SKM-1 treated with dmso at 0.1 percent for 144 hours (cell line): ENCODE measurements at regions not wholly inside any gene's neighbourhood (a gene's known extent, or its start where the extent isn't known, plus 50 kb on each side); places are given as distances from the start of the nearest gene placed in this dataset.

Experiments
- DNase-seq: peaks from one replicate; lab custom pipeline; 2025; ENCODE audit not compliant: unreplicated experiment; lab: John Stamatoyannopoulos, UW

DNA sequence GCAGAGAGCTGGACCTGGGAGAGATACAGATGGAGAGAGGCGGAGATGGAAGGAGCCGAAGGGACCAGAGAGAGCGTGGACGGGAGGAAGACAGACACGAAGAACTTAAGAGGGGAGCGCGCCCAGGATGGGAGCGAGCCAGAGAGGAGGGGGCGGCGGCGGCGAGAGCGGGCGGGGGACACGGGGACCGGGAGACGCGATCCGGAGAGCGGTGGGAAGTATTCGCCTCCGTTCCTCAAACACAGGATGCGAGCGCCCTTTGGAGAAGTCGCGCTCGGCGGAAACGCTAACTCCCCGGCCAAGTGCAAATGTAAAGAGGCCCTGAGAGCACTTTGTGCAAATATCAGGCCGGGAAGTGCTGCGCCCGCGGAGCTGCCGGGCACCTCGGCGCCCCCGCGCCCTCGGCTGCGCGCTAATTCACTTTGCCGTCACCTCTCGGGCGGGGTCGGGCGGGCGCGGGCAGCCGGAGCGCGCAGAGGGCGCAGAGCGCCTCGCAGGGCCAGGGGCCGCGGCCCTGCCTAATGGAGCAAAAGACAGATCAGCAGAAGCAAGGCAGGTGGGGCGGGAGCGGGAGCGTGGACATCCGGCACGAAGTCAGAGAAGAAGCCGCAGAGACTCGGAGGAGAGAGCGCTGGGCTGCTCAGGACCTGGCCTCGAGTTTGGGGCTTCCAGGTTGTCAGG, 281.2 kb downstream of the RRAGC start:
- no peak for DNase-seq

DNA sequence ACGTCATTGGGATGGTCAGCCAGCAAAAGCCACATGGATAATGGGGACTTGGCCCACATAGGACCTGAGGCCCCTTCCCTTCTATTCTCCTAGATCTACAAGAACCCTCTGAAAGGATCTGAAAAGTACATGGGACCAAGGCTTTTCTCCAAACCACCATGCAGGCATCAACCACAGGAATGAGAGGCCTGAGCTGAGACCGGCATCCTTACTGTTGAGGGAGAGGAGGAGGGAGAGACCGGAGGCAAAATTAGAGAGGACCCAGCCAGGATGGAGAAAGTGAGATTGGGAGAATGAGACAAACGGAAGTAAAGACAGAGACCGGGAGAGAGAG, 281.7 kb downstream of the RRAGC start:
- DNase-seq, result no peak

DNA sequence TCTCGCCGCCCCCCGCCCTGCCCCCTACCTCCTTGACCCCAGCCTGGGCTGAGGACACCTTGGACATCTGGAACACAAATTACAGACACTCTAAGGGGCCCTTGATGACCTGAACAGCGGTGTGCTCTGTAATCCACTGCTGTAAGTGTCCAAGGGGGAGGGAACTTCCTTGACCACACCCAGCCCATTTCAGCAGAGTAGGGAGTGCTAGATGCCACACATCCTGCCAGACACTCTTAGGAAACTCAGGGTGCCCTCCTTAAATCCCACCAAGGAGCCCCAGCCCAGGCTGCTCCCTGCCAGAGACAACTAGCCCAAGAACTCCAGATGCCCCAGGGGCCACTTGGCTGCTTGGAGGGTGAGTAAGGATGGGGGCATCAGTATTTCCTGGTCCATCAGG, 282.2 kb downstream of the RRAGC start:
- no peak for DNase-seq

DNA sequence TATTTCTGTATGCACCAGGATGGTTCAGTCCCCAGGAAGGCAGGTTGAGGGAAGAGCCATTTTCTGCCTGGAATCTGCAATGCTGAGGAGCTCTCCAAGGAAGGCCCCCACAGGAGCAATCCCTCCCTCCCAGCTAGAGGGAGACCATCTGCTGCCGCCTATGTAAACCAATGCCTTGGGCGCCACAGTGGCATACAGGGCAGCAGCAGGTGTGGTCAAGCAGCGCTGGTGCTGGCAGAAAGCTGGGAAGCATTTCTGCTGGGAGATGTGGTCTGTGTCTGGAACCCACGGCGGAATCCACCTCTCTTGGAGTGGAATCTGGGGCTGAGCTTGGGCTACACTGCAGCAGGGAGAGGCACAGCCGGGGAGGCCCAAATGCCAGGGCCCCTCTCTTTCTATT, 283.3 kb downstream of the RRAGC start:
- DNase-seq, result no peak

DNA sequence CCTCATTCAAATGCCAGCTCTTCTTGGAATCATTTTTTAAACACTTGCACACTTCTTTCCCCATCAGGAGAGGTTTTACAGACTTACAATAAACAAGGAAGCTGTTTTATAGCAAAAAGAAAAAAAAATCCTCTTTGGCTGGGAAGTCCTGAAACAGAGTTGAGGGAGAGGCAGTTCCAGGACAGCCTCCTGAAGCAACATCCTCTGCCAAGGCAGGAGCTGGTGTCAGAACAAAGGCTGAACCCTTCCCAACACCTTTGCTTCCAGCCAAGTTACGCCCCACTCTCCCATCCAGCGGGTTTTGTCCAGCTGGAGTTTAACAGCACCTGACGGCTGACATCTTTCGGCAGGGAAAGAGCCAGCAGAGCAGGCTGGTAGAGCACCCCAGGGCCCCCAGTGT, 287.8 kb downstream of the RRAGC start:
- DNase-seq, result no peak

DNA sequence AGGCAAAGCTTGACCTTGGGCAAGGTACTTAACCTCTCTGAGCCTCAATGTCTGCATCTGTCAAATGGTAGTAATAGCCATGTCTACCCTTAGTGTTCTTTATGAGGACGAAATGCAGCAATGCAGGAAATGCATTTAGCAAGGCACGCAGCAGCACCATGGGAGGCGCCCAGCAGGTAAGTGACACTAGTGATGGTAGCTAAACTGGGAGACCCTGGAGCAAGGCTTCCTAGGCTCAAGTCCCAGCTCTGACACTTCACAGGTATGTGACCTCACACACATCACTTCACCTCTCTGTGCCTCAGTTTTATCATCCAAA, 289.0 kb downstream of the RRAGC start:
- no peak for DNase-seq

DNA sequence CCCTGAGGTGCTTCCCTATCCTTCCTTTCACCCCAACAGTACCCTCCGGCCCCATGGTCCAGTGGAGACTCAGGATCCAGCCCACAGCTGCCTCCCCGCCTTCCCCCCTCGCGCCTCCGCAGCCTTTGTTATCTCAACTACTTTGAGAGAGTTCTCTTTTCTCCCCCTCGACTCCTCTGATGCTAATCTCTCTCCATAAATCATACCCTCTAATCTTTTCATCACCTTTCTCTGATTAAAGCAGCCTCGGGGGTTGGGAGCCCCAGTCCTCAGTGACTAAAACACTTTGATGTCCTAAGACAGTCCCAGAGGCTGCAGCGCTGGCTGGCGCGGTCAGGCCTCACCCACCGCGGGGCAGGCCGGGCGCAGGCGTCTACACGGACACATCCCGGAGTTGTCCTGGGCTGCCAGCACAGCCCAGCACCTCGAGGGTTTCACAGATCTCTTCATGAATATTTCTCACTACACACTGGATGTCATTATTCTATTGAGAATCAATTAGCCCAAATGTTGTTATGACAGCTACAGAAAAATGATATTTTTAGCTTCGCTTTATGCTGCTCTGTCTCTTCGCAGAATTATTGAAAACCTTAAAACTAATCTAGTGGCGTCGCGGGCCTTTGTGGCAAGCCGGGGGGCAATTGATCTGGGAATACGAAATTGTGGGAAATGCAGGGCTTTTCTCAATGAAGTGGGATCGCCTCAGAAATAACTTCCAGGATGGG, 289.5 kb downstream of the RRAGC start:
- no peak for DNase-seq

DNA sequence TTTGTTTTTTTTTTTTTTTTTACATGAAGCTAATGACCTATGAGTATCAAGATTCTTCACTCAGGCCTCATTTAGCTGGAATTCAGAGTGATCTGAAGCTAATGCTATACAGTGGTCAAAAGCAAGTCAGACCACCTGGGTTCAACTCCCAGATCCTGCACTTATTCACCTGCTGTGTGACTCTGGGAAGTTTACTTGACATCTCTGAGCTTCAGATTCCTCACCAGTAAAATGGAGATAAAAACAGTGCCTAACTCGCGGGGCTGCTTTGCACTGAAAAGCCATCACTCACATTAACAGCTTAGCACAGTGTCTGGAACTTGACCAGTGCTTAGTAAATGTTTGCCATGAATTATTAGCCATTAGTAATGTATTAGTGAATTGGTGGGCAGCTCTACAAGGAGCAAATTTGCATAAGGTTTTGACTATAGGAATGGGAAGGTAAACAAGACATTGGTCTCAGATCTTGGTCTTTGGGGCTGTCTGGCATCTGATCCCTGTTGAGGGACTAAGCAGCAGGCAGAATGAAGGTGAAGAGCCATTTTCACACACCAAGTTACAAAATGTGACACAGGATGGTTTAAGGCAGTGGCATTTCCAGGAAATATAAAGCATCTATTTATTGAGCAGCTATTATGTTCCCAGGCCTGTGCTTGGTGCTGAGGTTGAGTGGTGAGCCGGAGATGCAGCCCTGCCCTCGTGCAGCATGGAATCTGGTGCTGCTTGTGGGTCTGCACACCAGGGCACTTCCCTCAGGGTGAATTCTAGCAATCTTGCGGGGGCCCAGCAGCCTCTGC, 291.3 kb downstream of the RRAGC start:
- DNase-seq, result no peak

DNA sequence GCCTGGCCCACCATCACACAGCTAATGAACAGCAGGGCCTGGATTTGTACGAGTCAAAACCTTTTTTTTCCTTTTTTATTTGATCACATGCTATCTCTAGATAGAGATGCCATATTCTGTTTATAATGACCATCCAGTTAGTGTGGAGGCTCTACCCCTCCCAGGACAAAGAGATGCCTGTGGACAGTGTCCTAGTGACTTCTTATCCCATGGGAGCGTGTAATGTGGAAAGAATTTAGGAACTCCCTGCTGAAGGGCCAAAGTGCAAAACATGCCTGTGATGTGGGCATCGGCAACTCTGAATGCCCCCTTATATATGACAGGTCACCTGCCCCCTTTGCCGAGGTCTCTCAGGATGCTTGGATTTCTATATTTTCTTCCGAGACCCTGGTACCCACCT, 292.2 kb downstream of the RRAGC start:
- DNase-seq, result no peak

DNA sequence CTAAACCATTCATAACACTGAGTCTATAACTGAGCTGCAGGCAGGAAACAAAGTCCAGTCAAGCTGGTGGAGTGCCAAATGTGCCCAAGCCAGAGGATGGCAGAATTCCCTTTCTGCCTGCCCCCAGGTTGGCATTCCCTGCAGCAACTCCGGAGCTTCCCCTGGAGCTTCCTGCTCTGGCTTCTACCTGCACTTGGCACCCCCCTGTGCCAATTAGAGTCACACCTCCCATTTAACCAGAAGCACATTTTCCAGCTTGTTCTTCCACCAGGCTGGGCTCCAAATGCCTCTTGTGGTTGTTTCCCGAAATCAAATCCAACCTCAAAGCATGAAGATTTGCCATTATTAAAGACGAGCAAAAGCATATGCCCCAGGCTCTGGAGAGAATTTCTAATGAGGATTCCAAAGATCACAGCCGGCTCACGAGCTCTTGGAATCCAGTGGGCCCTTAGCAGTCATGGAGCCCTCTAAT, 294.5 kb downstream of the RRAGC start:
- DNase-seq, result no peak

DNA sequence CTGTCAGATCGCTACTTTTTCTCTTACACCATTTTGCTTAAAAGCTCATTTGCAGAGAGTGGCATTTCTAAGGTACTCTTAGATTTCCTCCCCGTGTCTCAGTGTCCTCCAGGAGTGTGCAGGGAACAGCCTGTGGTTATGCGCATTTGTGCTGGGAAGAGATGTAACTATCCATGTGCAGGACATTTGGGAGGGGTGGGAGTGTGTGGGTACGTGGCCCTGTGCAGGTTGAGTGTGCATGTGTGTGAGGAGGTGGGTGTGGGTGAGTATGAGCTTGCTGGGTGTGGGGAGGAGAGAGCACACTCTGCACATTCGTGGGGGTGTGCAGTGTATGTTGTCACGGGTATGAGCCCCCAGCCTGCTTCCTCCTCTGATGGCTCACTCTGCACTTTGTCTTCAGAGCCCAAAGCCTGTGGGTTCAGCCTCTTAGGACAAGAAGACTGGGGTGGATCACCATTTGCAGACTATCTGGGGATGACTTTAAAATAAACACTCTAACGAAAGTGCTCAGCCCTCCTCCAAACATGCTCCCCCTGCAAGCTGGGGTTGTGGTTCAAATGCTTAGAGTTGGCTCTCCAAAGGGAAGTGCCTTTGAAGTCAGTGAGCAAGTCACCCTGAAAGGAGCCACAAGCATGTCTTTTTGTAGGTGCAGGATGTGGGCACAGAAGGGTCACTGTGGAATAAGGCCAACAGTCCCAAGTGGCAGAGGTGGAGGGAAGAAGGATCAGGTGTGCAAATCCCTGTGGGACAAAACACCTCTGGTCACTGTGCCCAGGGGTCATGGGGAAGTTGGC, 295.4 kb downstream of the RRAGC start:
- no peak for DNase-seq

DNA sequence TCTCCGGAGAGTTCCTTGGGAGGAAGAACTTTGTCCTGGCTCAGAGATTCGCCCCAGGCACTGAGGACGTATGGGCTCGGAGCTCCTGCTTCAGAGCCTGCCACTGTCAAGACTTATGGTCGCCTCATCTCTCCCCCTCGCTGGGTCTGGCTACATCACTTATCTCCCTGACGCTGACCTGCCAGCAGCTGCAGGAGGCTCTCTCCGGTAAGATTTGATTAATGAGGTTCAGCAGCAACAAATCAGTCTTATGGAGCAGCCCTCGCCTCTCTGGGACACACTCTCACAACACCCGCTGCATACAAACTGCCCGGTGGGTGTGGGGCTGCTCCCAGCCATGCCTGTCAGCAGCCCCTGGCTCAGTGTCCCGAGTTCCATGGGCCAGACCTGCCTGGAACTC, 297.8 kb downstream of the RRAGC start:
- DNase-seq, result no peak

DNA sequence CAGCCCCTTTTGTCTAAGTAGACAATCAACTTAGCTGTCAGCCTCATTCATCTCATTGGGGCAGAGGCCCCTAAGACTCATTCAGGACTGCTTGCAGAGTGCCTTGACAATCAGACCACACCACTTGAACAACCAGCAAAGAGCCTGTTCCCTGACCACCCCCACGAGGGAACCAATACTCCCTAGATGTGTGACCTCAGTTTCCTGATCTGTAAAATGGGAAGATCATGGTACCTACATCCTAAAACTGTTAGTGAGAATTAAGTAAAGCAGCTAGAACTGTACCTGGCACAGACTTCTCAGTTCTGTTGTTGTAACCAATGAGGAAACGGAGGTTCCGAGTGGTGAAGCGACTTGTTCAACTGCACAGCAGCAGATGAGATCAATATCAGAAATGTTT, 298.5 kb downstream of the RRAGC start:
- no peak for DNase-seq

DNA sequence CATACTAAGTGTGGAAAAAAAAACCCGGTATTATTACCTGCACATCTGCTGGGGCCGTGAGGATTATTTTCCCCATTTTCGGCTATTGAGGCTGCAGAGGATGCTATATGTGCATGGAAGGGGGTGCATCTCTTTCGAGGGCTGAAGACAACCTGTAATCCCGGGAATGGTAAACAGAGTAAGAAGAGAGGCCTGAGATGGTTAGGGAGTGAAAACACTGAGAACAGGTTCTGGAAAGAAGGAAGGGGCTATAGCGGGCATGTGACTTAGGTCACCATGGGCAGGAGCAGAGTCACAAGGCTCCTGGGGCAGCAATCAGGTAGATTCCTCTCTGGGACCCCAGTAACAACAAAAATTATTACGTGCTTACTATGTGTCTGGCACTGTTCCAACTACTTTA, 299.1 kb downstream of the RRAGC start:
- DNase-seq, result no peak

DNA sequence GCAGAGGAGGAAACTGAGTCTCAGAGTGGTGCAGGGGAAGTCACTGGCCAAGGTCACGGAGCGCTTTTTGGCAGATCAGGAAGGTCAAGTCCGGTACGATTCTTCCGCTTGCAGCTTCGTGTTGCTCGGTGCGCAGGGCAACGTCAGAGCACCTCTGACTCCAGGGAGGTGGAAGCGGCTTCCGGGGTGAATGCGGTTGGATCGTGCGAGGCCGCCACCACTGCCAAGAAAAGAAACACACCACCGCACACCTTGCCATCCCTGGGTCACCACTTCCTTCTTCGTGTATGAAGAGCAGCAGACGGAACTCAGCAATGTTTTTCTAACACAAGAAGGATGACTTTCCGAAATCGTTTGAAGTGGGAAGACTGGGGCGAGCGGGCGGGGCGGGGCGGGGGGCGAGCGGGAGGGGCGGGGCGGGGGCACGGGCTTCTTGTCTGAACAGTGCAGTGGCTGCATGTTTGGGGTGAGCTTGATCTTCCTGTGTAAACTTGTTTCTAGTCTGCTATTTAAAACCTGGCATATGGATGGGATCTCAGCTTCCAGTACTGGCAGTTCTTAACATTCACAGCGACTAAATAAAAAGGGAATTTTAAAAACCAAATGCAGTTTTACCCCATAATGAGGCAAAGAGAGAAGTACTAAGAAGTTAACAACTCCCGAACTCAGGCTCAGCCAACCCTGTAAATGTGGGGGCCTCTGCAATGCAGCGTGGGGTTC, 300.0 kb downstream of the RRAGC start:
- peak; percentile 39 for DNase-seq

DNA sequence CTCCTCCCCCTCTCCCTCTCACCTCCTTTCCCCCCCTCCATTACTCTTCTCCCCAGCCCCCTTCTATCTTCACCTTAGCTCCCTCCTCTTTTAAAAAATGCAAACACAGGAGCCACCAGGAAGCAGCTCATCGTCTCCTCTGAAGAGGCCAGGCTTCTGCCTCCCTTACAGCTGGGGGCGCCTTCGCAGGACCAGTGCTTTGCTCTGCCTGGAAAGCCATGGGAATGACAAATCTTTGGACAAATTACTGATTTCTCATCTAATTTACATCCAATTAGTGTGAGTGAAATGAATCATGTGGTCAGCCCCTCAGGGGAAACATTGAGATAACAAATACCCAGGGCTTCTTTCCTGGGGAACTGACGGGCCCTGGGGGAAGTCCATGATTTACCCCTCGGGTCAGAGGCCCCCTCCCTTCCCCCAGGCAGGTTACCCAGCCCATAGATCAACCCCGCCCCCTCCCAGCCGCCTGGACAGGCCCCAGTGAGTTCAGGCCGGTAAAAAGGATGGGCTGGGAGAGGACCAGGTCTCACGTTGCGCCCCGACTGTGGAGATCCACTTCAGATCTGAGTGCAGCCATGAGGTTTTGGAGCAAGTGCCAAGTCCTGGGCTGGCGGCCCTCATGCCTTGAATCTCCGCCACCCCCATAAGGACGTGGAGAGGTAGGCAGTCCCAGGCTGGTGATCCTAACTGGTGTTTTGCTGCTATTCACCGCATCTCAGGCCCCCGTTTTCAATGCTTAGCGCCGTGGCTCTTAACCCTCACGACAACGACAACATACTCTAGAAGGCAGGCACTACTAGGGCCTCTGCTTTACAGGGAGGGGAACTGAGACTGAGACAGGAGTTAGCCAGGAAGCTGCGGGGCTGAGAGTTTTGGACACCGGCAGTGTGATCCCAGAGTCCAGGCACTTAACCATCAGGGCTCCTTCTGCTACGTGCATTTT, 300.8 kb downstream of the RRAGC start:
- DNase-seq, result no peak

DNA sequence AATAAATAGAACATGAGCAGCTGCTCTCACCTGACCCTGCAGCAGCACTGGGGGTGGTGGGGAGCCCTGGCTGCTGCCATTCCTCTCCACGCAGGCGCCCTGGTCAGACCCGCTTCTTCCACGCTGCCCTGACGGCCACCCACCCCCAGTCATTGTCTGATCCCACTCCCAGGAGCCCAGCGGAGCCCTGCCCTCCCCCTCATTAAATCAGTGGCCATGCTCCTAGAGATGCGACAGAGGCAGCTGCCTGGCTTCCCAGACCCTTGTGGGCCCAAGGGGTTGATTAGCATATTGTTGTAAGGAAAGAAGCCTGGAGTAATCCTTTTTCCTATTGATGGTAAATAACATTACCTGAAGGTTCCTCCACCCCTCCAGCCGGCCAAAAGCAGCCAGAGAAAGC, 301.5 kb downstream of the RRAGC start:
- DNase-seq, result no peak

DNA sequence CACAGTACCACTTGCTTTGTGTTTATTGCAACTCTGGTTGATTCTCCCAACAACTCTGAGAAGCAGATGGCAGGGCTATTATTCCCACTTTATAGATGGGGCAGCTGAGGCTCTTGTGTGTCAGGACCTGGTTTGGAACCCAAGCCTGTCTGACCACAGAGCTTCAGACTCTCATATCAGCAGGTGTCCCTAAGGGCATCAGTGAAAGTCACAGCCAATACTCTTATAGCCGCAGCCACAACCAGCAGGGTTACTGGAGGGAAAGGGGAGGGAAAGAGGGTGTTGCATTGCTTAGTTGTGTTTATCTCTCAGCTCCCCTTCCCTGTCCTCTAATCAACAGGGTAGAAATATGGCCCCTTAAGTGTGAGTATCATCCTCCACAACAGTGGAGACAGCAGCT, 304.0 kb downstream of the RRAGC start:
- no peak for DNase-seq

DNA sequence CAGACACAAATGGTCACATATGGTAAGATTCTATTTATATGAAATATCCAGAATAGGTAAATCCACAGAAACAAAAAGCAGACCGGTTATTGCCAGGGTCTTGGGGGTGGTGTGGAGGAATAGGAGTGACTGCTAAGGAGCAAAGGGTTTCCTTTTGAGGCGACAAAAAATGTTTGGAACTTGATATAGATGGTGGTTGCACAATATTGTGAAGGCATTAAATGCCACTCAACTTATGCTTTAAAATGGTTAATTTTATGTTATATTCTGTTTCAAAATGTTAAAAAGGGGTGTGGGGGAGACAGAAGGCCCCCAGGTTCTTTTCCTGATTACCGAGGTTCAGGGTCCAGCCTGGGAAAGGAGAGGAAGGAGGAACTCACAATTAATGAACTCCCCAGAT, 304.4 kb downstream of the RRAGC start:
- no peak for DNase-seq
